GM12865 (cell line): ENCODE measurements at regions not wholly inside any gene's neighbourhood (a gene's known extent, or its start where the extent isn't known, plus 50 kb on each side); places are given as distances from the start of the nearest gene placed in this dataset.

Experiments used
- DNase-seq: peaks from one replicate; pipeline ENCODE4 v3.0.0; 2010; ENCODE audit warnings: low read depth
- H3K4me3 ChIP-seq: 2 replicates; pipeline ENCODE4 v1.5.1; 2011; ENCODE audit warnings: mild to moderate bottlenecking, low read depth, low read length, control low read depth
- CTCF ChIP-seq: IDR thresholded peaks from 2 replicates; pipeline ENCODE4 v1.5.1; 2011; ENCODE audit warnings: low read length, control low read depth, low read depth, inconsistent platforms; ENCODE audit not compliant: insufficient read depth; ENCODE audit errors: missing control alignments

DNA sequence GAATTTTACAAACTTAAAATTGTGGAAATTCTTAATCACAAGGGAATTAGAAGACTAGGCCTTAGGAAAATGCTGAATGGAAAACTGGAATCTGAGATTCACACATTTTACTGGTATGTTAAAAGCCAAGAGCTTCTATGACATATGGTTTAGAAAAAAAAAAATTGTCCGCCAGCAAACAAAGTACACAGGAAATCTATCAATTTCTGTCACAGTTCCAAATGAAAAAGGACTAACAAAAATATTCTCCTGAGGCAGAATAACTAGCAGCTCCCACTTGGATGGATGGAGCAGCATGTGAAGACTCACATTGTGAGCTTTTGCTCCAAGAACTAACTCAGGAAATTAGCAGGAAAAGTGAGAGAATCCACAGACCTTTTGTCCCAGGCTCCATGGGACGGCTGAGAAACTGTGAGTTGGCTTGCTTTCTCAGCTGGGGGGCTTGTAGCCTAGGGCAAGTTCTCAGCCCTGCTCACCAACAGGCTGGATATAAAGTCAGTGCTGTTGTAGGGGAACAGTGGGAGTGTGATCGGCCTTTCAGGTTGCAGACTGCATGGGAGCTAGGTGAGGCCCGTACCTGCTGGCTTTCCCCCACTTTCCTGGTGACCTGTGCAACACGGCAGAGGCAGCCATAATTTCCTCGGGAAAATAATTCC lies 731.1 kb upstream of the SGO1 start:
- TF ChIP-seq CTCF = no peak
- no peak for DNase-seq
- H3K4me3 ChIP-seq = no peak overlapping the region

GRCh38 chr3:20914310-20914709 lies 728.3 kb upstream of the SGO1 start:
- no peak for TF ChIP-seq CTCF
- H3K4me3 ChIP-seq = no peak overlapping the region
- DNase-seq = no peak

DNA sequence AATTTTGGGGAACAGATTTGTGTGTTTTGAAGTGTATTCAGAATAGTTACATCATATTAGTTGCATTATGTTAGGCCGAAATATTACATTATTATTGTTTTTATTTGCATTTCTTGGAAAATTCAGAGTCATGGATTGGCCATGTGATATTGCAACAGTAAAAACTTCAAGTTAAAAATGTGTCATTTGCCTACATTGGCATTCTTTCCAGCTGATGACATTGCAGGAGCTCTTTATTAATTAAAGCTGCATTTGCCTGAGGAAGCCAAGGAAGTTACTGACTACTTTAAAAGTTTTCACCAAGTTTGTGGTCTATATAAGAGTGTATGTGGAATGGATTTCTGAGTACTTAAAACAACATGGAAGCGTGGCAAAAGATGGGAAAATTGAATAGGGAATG lies 726.4 kb upstream of the SGO1 start:
- no peak for TF ChIP-seq CTCF
- H3K4me3 ChIP-seq = no peak overlapping the region
- no peak for DNase-seq

GRCh38 chr3:20909511-20909910 lies 723.5 kb upstream of the SGO1 start:
- no peak for DNase-seq
- TF ChIP-seq CTCF = no peak
- H3K4me3 ChIP-seq = no peak overlapping the region

- no peak for TF ChIP-seq CTCF
- DNase-seq = no peak
- H3K4me3 ChIP-seq = no peak overlapping the region
These were observed 719.3 kb upstream of the SGO1 start for GRCh38 chr3:20905210-20905805.

DNA sequence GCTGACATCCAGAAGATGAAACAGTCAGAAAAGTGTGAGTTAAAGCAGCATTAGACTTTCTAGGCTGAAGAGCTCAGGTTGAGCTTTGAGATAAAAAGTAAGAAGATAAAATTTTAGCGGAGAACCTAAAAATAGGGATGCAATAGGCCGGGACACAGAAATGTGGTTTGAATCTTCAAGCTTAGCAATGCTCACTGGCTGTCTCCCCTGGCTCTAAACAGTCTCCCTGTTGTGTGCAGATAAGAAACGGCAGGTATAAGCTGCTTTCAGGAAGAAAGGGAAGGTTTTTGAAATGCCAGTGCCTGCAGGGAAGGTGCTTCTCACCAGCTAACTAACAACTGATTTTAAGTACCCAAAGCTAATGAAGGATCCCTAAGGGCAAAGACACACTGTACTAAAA lies 718.7 kb upstream of the SGO1 start:
- TF ChIP-seq CTCF = no peak
- H3K4me3 ChIP-seq = no peak overlapping the region
- no peak for DNase-seq

DNA sequence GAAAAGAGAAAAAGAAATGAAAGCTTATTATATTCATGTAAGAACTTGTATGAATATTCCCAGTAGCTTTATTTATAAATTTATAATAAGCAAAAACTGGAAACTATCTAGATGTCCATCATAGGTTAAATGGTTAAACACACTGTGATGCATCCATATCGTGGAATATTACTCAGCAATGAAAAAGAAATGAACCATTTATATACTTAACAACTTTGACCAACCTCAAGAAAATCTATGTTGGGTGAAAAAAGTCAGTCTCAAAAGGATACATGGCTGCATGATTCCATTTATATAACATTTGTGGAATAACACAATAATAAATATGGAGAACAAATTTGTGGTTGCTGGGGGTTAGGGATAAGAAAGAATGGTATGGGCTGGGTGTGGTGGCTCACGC lies 713.0 kb upstream of the SGO1 start:
- no peak for DNase-seq
- no peak for TF ChIP-seq CTCF

More for the DNA sequence above, 713.0 kb upstream of the SGO1 start:
- no peak overlapping the region for H3K4me3 ChIP-seq
